AG09309 (cell line): ENCODE measurements at regions not wholly inside any gene's neighbourhood (a gene's known extent, or its start where the extent isn't known, plus 50 kb on each side); places are given as distances from the start of the nearest gene placed in this dataset.

Source experiments
- DNase-seq: peaks from one replicate; pipeline ENCODE4 v3.0.0-alpha.2; 2010; ENCODE audit warnings: low read depth
- H3K4me3 ChIP-seq: 2 replicates; pipeline ENCODE4 v1.5.1; 2011; ENCODE audit warnings: mild to moderate bottlenecking, low read depth, low read length, moderate library complexity; ENCODE audit not compliant: control insufficient read depth
- TF ChIP-seq, protein P1 (sequence below): IDR thresholded peaks from 2 replicates; pipeline ENCODE4 v1.5.1; 2011; ENCODE audit warnings: mild to moderate bottlenecking, low read depth, low read length, inconsistent platforms; ENCODE audit not compliant: insufficient read depth, control insufficient read depth; ENCODE audit errors: missing control alignments

DNA sequence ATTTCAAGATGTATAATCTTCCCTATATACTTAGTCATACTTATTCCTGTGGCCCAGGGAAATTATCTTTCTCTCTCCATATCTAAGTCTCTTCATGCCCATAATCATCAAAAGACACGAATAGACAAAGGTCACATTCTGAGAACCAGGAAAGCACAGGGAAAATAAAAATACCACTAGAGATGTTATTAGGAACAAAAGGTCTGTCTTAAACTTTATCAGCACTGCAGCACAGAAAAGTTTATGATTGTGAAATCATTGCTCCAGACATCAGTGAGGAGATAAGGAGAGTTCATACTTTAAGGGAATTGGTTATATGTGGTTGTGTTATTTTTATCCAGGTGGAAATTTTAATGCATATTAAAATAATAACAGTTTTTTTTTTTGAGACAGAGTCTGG lies 974.6 kb upstream of the CELF2 start:
- TF ChIP-seq, protein P1, sequence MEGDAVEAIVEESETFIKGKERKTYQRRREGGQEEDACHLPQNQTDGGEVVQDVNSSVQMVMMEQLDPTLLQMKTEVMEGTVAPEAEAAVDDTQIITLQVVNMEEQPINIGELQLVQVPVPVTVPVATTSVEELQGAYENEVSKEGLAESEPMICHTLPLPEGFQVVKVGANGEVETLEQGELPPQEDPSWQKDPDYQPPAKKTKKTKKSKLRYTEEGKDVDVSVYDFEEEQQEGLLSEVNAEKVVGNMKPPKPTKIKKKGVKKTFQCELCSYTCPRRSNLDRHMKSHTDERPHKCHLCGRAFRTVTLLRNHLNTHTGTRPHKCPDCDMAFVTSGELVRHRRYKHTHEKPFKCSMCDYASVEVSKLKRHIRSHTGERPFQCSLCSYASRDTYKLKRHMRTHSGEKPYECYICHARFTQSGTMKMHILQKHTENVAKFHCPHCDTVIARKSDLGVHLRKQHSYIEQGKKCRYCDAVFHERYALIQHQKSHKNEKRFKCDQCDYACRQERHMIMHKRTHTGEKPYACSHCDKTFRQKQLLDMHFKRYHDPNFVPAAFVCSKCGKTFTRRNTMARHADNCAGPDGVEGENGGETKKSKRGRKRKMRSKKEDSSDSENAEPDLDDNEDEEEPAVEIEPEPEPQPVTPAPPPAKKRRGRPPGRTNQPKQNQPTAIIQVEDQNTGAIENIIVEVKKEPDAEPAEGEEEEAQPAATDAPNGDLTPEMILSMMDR, result no peak
- no peak overlapping the region for H3K4me3 ChIP-seq
- DNase-seq, result no peak

DNA sequence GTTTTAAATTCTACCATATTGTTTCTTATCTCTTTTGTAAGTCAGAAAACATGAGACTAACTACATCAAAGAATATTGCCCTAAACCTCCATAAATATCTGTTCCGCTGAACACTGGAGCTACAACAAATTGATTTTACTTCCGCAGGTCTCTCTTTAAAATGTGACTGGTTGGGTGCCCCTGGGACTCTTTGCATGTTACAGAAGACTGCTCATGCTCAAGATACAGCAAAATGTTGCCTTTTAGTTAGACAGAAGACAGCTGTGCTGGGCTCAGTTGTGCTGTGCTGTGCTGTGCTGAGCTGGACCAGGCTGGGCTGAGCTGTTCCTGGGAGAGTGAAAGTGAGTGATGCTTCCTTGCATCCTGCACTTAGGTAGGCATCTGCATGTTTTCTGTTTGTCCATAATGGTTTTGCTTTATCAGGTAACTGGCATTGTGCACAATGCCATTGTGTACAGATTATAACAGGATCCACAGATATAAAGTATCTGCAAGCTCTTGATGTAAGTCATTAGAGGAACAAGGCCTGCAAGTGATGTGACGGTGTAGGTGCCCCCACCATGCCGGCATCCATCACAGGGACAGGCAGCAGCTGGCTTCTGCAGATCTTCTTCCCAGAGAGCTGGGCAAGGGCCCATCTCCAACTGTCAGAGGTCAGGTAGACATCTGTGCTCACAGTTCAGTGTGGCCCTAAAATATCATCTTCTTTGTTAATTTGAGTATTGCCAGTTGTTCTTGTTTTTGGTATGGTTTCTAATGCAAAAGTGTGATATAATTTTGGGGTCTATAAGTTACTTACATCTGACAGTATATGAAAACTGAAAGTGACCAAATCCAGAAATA lies 972.5 kb upstream of the CELF2 start:
- no peak for DNase-seq
- TF ChIP-seq, protein P1, result no peak
- no peak overlapping the region for H3K4me3 ChIP-seq

DNA sequence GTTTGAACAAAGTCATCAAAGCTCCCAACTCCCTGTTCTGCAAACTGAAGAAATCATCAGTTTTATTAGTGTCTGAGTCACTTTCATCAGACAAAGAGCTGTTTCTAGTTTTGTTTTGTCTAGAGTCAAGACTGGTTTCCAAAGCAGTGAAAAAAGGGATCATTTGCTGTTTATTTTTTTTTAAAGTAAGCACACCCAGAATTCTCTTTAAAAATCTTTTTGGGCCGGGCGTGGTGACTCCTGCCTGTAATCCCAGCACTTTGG lies 972.0 kb upstream of the CELF2 start:
- TF ChIP-seq, protein P1, result no peak
- no peak for DNase-seq
- H3K4me3 ChIP-seq, result no peak overlapping the region

DNA sequence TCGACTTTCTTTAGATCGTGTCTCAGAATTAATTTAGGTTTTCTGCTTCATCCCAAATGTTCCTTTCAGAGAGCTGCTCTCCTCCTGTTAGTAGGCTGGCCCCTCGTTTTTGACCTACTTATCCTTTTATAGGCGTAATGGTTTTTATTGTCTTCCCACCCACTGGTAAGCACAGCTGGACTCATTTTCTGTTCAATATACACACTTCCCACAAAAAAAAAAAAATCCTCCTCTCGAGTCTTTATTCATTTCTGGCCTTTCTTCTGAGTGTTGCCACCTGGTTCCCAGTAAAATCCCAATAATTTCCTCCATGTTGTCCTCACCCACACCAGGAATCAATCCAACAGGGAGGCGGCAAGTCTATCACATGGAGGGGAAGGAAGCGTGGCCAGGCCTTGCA lies 970.2 kb upstream of the CELF2 start:
- no peak overlapping the region for H3K4me3 ChIP-seq
- DNase-seq, result no peak
- TF ChIP-seq, protein P1, result no peak

DNA sequence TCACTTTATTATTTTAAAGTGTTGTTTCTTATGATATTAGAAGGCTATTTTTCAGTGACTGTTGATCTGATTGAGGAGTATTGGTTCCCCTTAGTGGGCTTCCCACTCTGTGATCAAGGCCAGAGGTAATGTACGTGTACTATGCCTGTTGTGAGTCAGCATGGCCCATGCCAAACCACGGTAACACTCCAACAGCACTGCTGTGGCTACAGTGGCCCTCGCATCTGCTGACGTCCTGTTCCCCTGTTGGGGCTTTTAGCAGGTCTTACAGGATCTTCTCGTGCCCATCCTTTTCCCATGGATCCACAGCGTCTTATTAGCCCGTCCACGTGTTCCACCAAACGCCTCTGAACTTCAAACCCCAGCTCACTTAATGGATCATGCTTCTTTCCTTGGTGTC lies 964.6 kb upstream of the CELF2 start:
- TF ChIP-seq, protein P1, result no peak
- DNase-seq, result no peak
- H3K4me3 ChIP-seq, result no peak overlapping the region

DNA sequence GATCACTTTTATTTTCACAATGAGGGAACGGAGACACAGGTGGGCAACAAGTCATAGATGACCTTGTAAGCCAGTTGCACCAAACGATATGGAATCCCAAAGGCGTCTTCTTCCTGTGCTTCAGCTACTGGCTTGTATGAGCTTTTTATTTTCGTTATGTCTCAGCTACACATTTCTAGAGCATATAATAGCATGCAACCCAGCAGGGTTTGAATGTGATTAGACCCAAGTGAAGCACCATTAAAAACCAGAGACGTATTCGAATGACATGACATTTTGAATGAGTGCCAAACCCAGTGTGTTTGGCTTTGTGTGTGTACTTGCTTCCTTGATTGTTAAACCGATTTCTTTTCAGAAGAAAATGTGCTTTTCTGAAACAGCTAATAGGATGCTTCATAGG lies 963.2 kb upstream of the CELF2 start:
- no peak overlapping the region for H3K4me3 ChIP-seq
- DNase-seq, result no peak
- TF ChIP-seq, protein P1, result no peak

DNA sequence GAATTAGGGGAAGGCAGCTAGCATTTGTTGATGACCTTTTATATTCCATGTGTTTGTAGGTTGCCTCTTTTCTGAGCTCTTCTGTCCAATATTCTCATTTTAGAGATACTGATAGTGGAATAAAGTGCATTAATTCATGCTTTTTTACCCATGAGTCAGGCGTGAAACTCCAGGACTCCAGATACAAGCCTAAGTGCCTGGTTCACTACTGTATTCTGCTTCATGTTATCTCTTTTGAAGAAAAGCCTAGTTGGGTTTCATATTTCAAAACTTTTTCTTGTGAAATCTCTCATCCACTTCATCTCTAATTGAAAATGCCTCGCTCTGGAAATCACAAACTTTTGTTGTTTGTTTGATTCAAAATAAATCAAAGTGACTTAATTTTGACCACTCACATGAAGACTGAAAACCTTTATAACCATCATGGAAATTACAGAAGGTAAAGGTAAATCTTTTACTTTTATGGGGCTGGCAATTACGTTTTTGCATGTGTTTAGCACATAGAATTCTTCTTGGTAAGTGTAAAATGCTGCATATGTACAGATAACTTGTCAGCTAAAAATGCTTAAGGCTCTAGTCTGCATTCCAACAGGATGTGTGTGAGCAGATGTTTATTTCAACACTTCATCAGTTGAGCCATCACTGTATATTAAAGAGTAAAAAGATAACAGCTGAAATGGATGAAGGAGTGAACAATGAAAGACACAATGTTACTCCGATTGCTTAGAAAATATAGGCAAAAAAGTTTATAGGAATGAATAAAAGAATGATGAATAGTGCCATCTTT lies 961.8 kb upstream of the CELF2 start:
- TF ChIP-seq, protein P1, result no peak
- no peak for DNase-seq
- H3K4me3 ChIP-seq, result no peak overlapping the region
